ENCODE measurements at regions not wholly inside any gene's neighbourhood (a gene's known extent, or its start where the extent isn't known, plus 50 kb on each side); places are given as distances from the start of the nearest gene placed in this dataset.

GRCh38 chr17:68766640-68767039 is 165.5 kb upstream of the FAM20A start:
- H3K4me3 ChIP-seq (ENCODE audit: low read length in 2 of 2): no peak overlapping the region
- H3K27me3 ChIP-seq (ENCODE audit: control insufficient read depth in 3 of 3, insufficient read depth in 3 of 3, low read depth in 1 of 3, low read length in 3 of 3): no peaks in the 10 kb centered on the region
- no peak for DNase-seq (ENCODE audit: low spot score)
- H2AK5ac ChIP-seq (ENCODE audit: low read depth, low read length): no peak overlapping the region
- H3K4ac ChIP-seq (ENCODE audit: low read length): no peak overlapping the region
- H3K79me1 ChIP-seq (ENCODE audit: low read depth, low read length): no peaks in the 10 kb centered on the region
- H2AFZ ChIP-seq (ENCODE audit: low read length): no peak overlapping the region
- H4K91ac ChIP-seq (ENCODE audit: low read depth, low read length, poor library complexity): no peak overlapping the region
- H2BK5ac ChIP-seq (ENCODE audit: low read length): no peak overlapping the region
- no peak overlapping the region for H3K23ac ChIP-seq (ENCODE audit: low read depth, low read length, poor library complexity)
- H3K9me3 ChIP-seq (replicated peaks in 1 of 2; ENCODE audit: control insufficient read depth in 2 of 2, insufficient read depth in 1 of 2, low read depth in 1 of 2, low read length in 2 of 2): no peaks in the 10 kb centered on the region
- no CpG with 5 or more reads among the region's 4 CpGs for WGBS, 2 donors (ENCODE audit: extremely low coverage in 2 of 2, insufficient read length in 2 of 2, insufficient replicate concordance in 1 of 2)
- no peak overlapping the region for H3K18ac ChIP-seq (ENCODE audit: low read length)
- H3K36me3 ChIP-seq (replicated peaks in 1 of 2; ENCODE audit: control insufficient read depth in 2 of 2, insufficient read depth in 2 of 2, low read length in 2 of 2): no peaks in the 10 kb centered on the region
- H3K4me1 ChIP-seq (ENCODE audit: control insufficient read depth in 2 of 2, insufficient read depth in 1 of 2, low read depth in 1 of 2, low read length in 2 of 2): no peaks in the 10 kb centered on the region
- H2BK120ac ChIP-seq (ENCODE audit: low read depth, low read length): no peak overlapping the region
- H2BK15ac ChIP-seq (ENCODE audit: low read length): no peak overlapping the region
- no peak overlapping the region for H4K8ac ChIP-seq (ENCODE audit: low read depth, low read length)
- no peak overlapping the region for H3K9ac ChIP-seq (ENCODE audit: low read depth, low read length, poor library complexity)
- no peak overlapping the region for H3K14ac ChIP-seq (ENCODE audit: low read length)
- no peak overlapping the region for H2BK12ac ChIP-seq (ENCODE audit: low read length)
- H3K27ac ChIP-seq (replicated peaks; ENCODE audit: low read length): no peak overlapping the region
- no peak overlapping the region for H3K4me2 ChIP-seq (ENCODE audit: insufficient read depth, low read length, poor library complexity, severe bottlenecking)

DNA sequence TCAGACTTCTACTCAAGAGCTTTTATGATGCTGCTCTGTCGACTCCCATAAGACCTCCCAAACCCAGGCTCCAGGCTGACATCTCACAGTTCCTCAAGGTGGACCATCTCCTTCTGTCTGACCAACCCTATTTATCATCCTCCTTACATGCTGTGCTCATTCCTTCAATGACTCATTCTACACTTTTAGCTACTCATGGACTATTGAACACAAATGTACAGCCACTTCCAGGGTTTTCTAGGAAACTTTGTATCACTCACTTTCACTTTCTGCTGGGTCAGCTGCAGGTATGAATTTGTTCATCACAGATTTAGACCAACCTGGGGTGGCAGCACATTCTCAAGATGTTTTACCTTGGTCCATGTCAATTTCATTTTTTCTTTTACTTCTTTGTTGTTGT is 162.4 kb upstream of the FAM20A start:
- H3K4me2 ChIP-seq (ENCODE audit: insufficient read depth, low read length, poor library complexity, severe bottlenecking): no peak overlapping the region
- no peaks in the 10 kb centered on the region for H3K27me3 ChIP-seq (ENCODE audit: control insufficient read depth in 3 of 3, insufficient read depth in 3 of 3, low read depth in 1 of 3, low read length in 3 of 3)
- H3K9me3 ChIP-seq (replicated peaks in 1 of 2; ENCODE audit: control insufficient read depth in 2 of 2, insufficient read depth in 1 of 2, low read depth in 1 of 2, low read length in 2 of 2): no peaks in the 10 kb centered on the region
- no peak overlapping the region for H3K4me3 ChIP-seq (ENCODE audit: low read length in 2 of 2)
- no peaks in the 10 kb centered on the region for H3K36me3 ChIP-seq (replicated peaks in 1 of 2; ENCODE audit: control insufficient read depth in 2 of 2, insufficient read depth in 2 of 2, low read length in 2 of 2)
- DNase-seq (ENCODE audit: low spot score): no peak
- H4K8ac ChIP-seq (ENCODE audit: low read depth, low read length): no peak overlapping the region
- H3K4me1 ChIP-seq (ENCODE audit: control insufficient read depth in 2 of 2, insufficient read depth in 1 of 2, low read depth in 1 of 2, low read length in 2 of 2): peaks cover 2 to 4% of the 10 kb centered on the region in 2 donors
- H2BK5ac ChIP-seq (ENCODE audit: low read length): no peak overlapping the region
- no peak overlapping the region for H2AK5ac ChIP-seq (ENCODE audit: low read depth, low read length)
- WGBS, 2 donors (ENCODE audit: extremely low coverage in 2 of 2, insufficient read length in 2 of 2, insufficient replicate concordance in 1 of 2): no CpG with 5 or more reads among the region's 1 CpG
- H4K91ac ChIP-seq (ENCODE audit: low read depth, low read length, poor library complexity): no peak overlapping the region
- H3K79me1 ChIP-seq (ENCODE audit: low read depth, low read length): no peaks in the 10 kb centered on the region
- no peak overlapping the region for H3K27ac ChIP-seq (replicated peaks; ENCODE audit: low read length)
- no peak overlapping the region for H2BK12ac ChIP-seq (ENCODE audit: low read length)
- H3K9ac ChIP-seq (ENCODE audit: low read depth, low read length, poor library complexity): no peak overlapping the region
- H2BK120ac ChIP-seq (ENCODE audit: low read depth, low read length): no peak overlapping the region
- no peak overlapping the region for H3K14ac ChIP-seq (ENCODE audit: low read length)
- H2AFZ ChIP-seq (ENCODE audit: low read length): no peak overlapping the region
- H3K23ac ChIP-seq (ENCODE audit: low read depth, low read length, poor library complexity): no peak overlapping the region
- H3K4ac ChIP-seq (ENCODE audit: low read length): no peak overlapping the region
- no peak overlapping the region for H3K18ac ChIP-seq (ENCODE audit: low read length)
- H2BK15ac ChIP-seq (ENCODE audit: low read length): no peak overlapping the region

DNA sequence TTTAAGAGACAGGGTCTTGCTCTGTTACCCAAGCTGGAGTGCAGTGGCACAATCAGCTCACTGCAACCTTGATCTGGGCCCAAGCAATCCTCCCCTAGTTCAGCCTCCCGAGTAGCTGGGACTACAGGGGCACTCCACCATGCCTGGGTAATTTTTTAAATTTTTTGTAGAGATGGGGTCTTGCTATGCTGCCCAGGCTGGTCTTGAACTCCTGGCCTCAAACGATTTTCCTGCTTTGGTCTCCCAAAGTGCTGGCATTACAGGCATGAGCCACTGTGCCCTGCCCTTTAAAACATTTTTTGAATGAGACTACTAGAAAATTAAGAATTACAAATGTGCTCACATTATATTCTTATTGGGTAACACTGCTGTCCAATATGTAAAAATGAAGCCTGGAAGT is 161.7 kb upstream of the FAM20A start:
- no peak overlapping the region for H3K14ac ChIP-seq (ENCODE audit: low read length)
- H2AK5ac ChIP-seq (ENCODE audit: low read depth, low read length): no peak overlapping the region
- peaks cover 2 to 4% of the 10 kb centered on the region in 2 donors for H3K4me1 ChIP-seq (ENCODE audit: control insufficient read depth in 2 of 2, insufficient read depth in 1 of 2, low read depth in 1 of 2, low read length in 2 of 2)
- H4K8ac ChIP-seq (ENCODE audit: low read depth, low read length): no peak overlapping the region
- no peak for DNase-seq (ENCODE audit: low spot score)
- no CpG with 5 or more reads among the region's 2 CpGs for WGBS, 2 donors (ENCODE audit: extremely low coverage in 2 of 2, insufficient read length in 2 of 2, insufficient replicate concordance in 1 of 2)
- H3K9ac ChIP-seq (ENCODE audit: low read depth, low read length, poor library complexity): no peak overlapping the region
- no peak overlapping the region for H3K4me2 ChIP-seq (ENCODE audit: insufficient read depth, low read length, poor library complexity, severe bottlenecking)
- H3K27me3 ChIP-seq (ENCODE audit: control insufficient read depth in 3 of 3, insufficient read depth in 3 of 3, low read depth in 1 of 3, low read length in 3 of 3): no peaks in the 10 kb centered on the region
- no peak overlapping the region for H2BK5ac ChIP-seq (ENCODE audit: low read length)
- no peak overlapping the region for H2BK15ac ChIP-seq (ENCODE audit: low read length)
- H3K23ac ChIP-seq (ENCODE audit: low read depth, low read length, poor library complexity): no peak overlapping the region
- H3K27ac ChIP-seq (replicated peaks; ENCODE audit: low read length): no peak overlapping the region
- H3K18ac ChIP-seq (ENCODE audit: low read length): no peak overlapping the region
- H3K4me3 ChIP-seq (ENCODE audit: low read length in 2 of 2): no peak overlapping the region
- no peaks in the 10 kb centered on the region for H3K36me3 ChIP-seq (replicated peaks in 1 of 2; ENCODE audit: control insufficient read depth in 2 of 2, insufficient read depth in 2 of 2, low read length in 2 of 2)
- no peak overlapping the region for H4K91ac ChIP-seq (ENCODE audit: low read depth, low read length, poor library complexity)
- no peak overlapping the region for H3K4ac ChIP-seq (ENCODE audit: low read length)
- H2AFZ ChIP-seq (ENCODE audit: low read length): no peak overlapping the region
- H3K79me1 ChIP-seq (ENCODE audit: low read depth, low read length): no peaks in the 10 kb centered on the region
- H3K9me3 ChIP-seq (replicated peaks in 1 of 2; ENCODE audit: control insufficient read depth in 2 of 2, insufficient read depth in 1 of 2, low read depth in 1 of 2, low read length in 2 of 2): no peaks in the 10 kb centered on the region
- no peak overlapping the region for H2BK12ac ChIP-seq (ENCODE audit: low read length)
- no peak overlapping the region for H2BK120ac ChIP-seq (ENCODE audit: low read depth, low read length)

- no CpG with 5 or more reads among the region's 4 CpGs for WGBS, 2 donors (ENCODE audit: extremely low coverage in 2 of 2, insufficient read length in 2 of 2, insufficient replicate concordance in 1 of 2)
- Histone ChIP-seq H3K4ac (ENCODE audit: low read length) (no peak overlapping the region), H4K8ac (ENCODE audit: low read depth, low read length) (no peak overlapping the region), H2AK5ac (ENCODE audit: low read depth, low read length) (no peak overlapping the region), H2BK120ac (ENCODE audit: low read depth, low read length) (no peak overlapping the region), H3K14ac (ENCODE audit: low read length) (no peak overlapping the region), H3K36me3 (replicated peaks in 1 of 2; ENCODE audit: control insufficient read depth in 2 of 2, insufficient read depth in 2 of 2, low read length in 2 of 2) (no peaks in the 10 kb centered on the region), H2AFZ (ENCODE audit: low read length) (peak overlapping the region; percentile 86), H3K79me1 (ENCODE audit: low read depth, low read length) (no peaks in the 10 kb centered on the region), H3K9ac (ENCODE audit: low read depth, low read length, poor library complexity) (no peak overlapping the region), H3K4me3 (ENCODE audit: low read length in 2 of 2) (no peak overlapping the region), H3K27me3 (ENCODE audit: control insufficient read depth in 3 of 3, insufficient read depth in 3 of 3, low read depth in 1 of 3, low read length in 3 of 3) (no peaks in the 10 kb centered on the region), H3K4me2 (ENCODE audit: insufficient read depth, low read length, poor library complexity, severe bottlenecking) (no peak overlapping the region), H2BK12ac (ENCODE audit: low read length) (no peak overlapping the region), H3K9me3 (replicated peaks in 1 of 2; ENCODE audit: control insufficient read depth in 2 of 2, insufficient read depth in 1 of 2, low read depth in 1 of 2, low read length in 2 of 2) (no peaks in the 10 kb centered on the region), H4K91ac (ENCODE audit: low read depth, low read length, poor library complexity) (no peak overlapping the region), H3K18ac (ENCODE audit: low read length) (no peak overlapping the region), H3K23ac (ENCODE audit: low read depth, low read length, poor library complexity) (no peak overlapping the region), H2BK5ac (ENCODE audit: low read length) (no peak overlapping the region), H3K27ac (replicated peaks; ENCODE audit: low read length) (no peak overlapping the region), H2BK15ac (ENCODE audit: low read length) (no peak overlapping the region), H3K4me1 (ENCODE audit: control insufficient read depth in 2 of 2, insufficient read depth in 1 of 2, low read depth in 1 of 2, low read length in 2 of 2) (peaks cover 2 to 4% of the 10 kb centered on the region in 2 donors)
- no peak for DNase-seq (ENCODE audit: low spot score)
These were observed 158.9 kb upstream of the FAM20A start for GRCh38 chr17:68760141-68760475.
